Kidney epithelial cell (primary cell): ENCODE measurements at regions not wholly inside any gene's neighbourhood (a gene's known extent, or its start where the extent isn't known, plus 50 kb on each side); places are given as distances from the start of the nearest gene placed in this dataset.

Source experiments
- DNase-seq: peaks from one replicate; pipeline ENCODE4 v3.0.0-alpha.2; 2010; ENCODE audit warnings: low read depth
- H3K27me3 ChIP-seq: 2 replicates; pipeline ENCODE4 v1.6.0; 2011; ENCODE audit warnings: low read length; ENCODE audit not compliant: control insufficient read depth, insufficient read depth
- H3K36me3 ChIP-seq: 2 replicates; pipeline ENCODE4 v1.5.1; 2011; ENCODE audit warnings: low read length; ENCODE audit not compliant: control insufficient read depth, insufficient read depth
- H3K4me3 ChIP-seq: 2 replicates; pipeline ENCODE4 v1.5.1; 2011; ENCODE audit warnings: low read depth, mild to moderate bottlenecking, control low read depth, low read length
- TF ChIP-seq, protein P1 (sequence below): IDR thresholded peaks from 2 replicates; pipeline ENCODE4 v1.5.1; 2011; ENCODE audit warnings: mild to moderate bottlenecking, moderate library complexity, low read length, control low read depth, inconsistent platforms; ENCODE audit not compliant: insufficient read depth, poor library complexity, severe bottlenecking

DNA sequence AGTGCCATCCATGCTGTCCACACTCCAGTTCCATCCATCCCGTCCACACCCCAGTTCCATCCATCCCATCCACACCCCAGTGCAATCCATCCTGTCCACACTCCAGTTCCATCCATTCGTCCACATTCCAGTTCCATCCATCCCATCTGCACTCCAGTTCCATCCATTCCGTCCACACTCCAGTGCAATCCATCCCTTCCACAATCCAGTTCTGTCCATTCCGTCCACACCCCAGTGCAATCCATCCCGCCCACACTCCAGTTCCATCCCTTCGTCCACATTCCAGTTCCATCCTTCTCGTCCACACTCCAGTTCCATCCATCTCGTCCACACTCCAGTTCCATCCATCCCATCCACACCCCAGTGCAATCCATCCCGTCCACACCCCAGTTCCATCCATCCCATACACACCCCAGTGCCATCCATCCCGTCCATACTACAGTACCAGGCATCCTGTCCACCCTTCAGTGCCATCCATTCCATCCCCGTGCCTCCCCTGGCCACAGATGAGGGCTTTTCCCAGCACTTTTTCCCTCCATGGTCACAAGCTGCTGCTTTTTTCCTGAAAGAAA lies 704.0 kb downstream of the BRD1 start:
- Histone ChIP-seq H3K36me3 (no peaks in the 10 kb centered on the region), H3K27me3 (no peaks in the 10 kb centered on the region), H3K4me3 (no peak overlapping the region)
- TF ChIP-seq, protein P1, sequence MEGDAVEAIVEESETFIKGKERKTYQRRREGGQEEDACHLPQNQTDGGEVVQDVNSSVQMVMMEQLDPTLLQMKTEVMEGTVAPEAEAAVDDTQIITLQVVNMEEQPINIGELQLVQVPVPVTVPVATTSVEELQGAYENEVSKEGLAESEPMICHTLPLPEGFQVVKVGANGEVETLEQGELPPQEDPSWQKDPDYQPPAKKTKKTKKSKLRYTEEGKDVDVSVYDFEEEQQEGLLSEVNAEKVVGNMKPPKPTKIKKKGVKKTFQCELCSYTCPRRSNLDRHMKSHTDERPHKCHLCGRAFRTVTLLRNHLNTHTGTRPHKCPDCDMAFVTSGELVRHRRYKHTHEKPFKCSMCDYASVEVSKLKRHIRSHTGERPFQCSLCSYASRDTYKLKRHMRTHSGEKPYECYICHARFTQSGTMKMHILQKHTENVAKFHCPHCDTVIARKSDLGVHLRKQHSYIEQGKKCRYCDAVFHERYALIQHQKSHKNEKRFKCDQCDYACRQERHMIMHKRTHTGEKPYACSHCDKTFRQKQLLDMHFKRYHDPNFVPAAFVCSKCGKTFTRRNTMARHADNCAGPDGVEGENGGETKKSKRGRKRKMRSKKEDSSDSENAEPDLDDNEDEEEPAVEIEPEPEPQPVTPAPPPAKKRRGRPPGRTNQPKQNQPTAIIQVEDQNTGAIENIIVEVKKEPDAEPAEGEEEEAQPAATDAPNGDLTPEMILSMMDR = no peak
- no peak for DNase-seq

DNA sequence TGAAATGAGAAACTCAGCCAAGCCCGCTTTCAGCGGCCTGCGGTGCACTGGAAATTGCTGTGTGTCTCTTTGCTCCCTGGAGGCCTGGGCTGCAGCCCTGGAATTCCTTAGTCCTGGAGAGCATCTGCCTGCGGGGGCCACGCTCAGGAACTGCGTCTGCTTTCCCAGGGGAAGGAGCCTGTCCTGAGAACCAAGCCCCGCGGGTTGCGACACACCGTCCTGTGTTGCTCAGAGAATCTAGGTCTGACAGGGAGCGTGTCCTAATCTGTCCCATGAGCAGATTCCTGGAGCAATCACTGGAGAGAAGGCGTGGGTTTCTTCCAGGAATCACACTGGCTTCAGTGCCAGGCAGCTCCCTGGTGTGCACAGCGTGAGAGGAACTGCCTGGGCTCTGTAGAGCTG lies 708.1 kb downstream of the BRD1 start:
- DNase-seq = no peak
- H3K4me3 ChIP-seq = no peak overlapping the region
- H3K27me3 ChIP-seq = no peaks in the 10 kb centered on the region
- no peaks in the 10 kb centered on the region for H3K36me3 ChIP-seq
- TF ChIP-seq, protein P1 = no peak

DNA sequence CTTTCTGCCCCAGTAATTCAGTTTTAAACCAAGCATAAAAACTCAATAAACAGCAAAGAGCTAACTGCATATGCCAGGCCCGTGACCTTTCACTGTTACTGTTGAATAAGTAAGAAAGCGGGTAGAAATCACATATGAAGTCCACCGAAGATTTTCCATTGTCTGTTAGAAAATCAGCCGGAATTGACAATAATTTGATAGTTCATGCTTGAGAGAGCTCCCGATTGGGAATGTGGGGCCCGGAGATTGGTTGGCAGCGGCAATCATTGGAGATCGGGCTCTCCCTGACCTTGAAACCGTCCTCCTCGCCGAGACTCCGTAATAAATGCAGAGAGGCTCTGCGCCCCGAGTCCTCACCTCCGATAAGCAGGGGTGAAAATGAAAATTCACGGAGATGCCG lies 709.6 kb downstream of the BRD1 start:
- TF ChIP-seq, protein P1 = no peak
- no peak overlapping the region for H3K4me3 ChIP-seq
- H3K36me3 ChIP-seq = no peaks in the 10 kb centered on the region
- DNase-seq = no peak
- H3K27me3 ChIP-seq = no peaks in the 10 kb centered on the region

DNA sequence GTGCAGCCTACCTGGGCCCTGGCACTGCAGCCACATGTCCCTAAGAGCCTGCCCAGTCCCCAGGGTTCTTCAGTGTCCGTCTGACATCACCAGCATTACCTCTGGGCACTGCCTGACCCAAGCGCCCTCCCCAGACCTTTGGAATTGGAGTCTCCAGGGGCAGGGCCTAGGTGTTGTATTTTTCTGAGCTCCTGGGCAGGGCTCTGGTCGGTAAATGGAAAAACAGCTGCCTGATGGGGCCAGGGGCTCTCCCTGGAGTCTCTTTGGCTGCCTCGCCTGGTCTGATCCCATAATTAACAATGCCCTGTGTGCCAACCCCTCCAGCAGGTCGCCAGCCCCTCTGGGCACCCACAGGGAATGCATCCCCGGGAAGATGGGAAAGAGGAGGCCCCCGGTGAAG lies 710.2 kb downstream of the BRD1 start:
- TF ChIP-seq, protein P1 = no peak
- Histone ChIP-seq H3K36me3 (no peaks in the 10 kb centered on the region), H3K27me3 (no peaks in the 10 kb centered on the region), H3K4me3 (no peak overlapping the region)
- DNase-seq = no peak

DNA sequence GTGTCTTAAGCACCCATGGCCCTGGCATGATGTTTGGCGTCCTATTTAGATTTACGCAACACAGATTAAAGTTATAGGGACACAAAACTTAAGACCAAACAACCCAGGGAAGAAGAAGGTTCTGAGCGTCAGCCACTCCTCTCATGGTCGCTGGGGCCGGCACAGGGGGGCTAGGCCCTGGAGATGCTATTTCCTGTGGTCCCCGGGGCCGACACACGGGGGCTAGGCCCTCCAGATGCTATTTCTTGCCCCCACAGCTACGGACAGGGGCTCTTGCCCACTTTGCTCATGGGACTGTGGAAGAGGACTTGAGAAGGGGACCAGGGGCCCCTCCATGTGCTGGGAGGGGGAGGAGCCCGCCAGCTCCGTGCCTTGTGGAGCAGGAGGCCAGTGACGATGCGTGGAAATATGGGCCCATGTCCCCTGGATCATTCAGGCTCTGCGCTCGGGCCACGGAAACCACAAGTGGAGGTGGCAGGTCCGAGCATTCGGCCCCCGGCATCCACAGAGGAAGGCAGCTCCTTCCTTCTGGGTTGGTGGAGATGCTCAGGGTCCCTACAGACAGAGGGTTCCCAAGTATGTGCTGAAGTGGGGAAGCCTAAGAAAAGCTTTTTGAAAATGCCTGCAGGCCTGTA lies 711.1 kb downstream of the BRD1 start:
- H3K36me3 ChIP-seq = no peaks in the 10 kb centered on the region
- no peaks in the 10 kb centered on the region for H3K27me3 ChIP-seq

More for the DNA sequence above, 711.1 kb downstream of the BRD1 start:
- no peak for DNase-seq
- H3K4me3 ChIP-seq = no peak overlapping the region
- TF ChIP-seq, protein P1 = no peak
